ENCODE measurements at regions not wholly inside any gene's neighbourhood (a gene's known extent, or its start where the extent isn't known, plus 50 kb on each side); places are given as distances from the start of the nearest gene placed in this dataset.

- no peak for DNase-seq
These were observed 106.8 kb downstream of the CYP26A1 start for GRCh38 chr10:93180482-93180931.

GRCh38 chr10:93181271-93182048 lies 107.8 kb downstream of the CYP26A1 start:
- DNase-seq = no peak

- DNase-seq = no peak
These were observed 108.3 kb downstream of the CYP26A1 start for GRCh38 chr10:93182049-93182327.

- no peak for DNase-seq
These were observed 109.1 kb downstream of the CYP26A1 start for GRCh38 chr10:93182790-93183189.

GRCh38 chr10:93186653-93187052 lies 113.0 kb downstream of the CYP26A1 start:
- DNase-seq = no peak

- DNase-seq = no peak
These were observed 116.3 kb downstream of the CYP26A1 start for GRCh38 chr10:93189944-93190343.

- no peak for DNase-seq
These were observed 116.7 kb downstream of the CYP26A1 start for GRCh38 chr10:93190372-93190771.

GRCh38 chr10:93193906-93194305 lies 120.2 kb downstream of the CYP26A1 start:
- DNase-seq = no peak

GRCh38 chr10:93198401-93199131 lies 124.9 kb downstream of the CYP26A1 start:
- DNase-seq = no peak

GRCh38 chr10:93199191-93199751 lies 125.6 kb downstream of the CYP26A1 start:
- DNase-seq = peak; percentile 40

GRCh38 chr10:93204494-93205485 lies 131.1 kb downstream of the CYP26A1 start:
- DNase-seq = no peak

- DNase-seq = no peak
These were observed 133.0 kb downstream of the CYP26A1 start for GRCh38 chr10:93206652-93207051.

GRCh38 chr10:93208717-93209464 lies 135.2 kb downstream of the CYP26A1 start:
- no peak for DNase-seq

- DNase-seq = no peak
These were observed 138.3 kb downstream of the CYP26A1 start for GRCh38 chr10:93211991-93212390.

GRCh38 chr10:93215312-93215711 lies 141.6 kb downstream of the CYP26A1 start:
- DNase-seq = no peak

GRCh38 chr10:93216341-93216985 lies 142.8 kb downstream of the CYP26A1 start:
- DNase-seq = no peak

GRCh38 chr10:93218386-93218785 lies 144.7 kb downstream of the CYP26A1 start:
- DNase-seq = no peak

GRCh38 chr10:93219347-93219746 lies 145.7 kb downstream of the CYP26A1 start:
- DNase-seq = no peak

GRCh38 chr10:93220296-93221170 lies 146.8 kb downstream of the CYP26A1 start:
- no peak for DNase-seq

GRCh38 chr10:93221171-93221496 lies 147.4 kb downstream of the CYP26A1 start:
- DNase-seq = no peak

GRCh38 chr10:93221521-93221920 lies 147.8 kb downstream of the CYP26A1 start:
- DNase-seq = no peak

Data from midbrain (tissue), 1 donor.